Stimulated activated naive CD8-positive, alpha-beta T cell treated with anti-CD3 and anti-CD28 coated beads, Interleukin-15, Interleukin-2, amounts not matched to agents 100 U/mL and 50 U/mL, for 24 hours (primary cell): ENCODE measurements at regions not wholly inside any gene's neighbourhood (a gene's known extent, or its start where the extent isn't known, plus 50 kb on each side); places are given as distances from the start of the nearest gene placed in this dataset.
"Not testable (repeated sequence)": the region's sequence is repeated elsewhere in the genome, so short reads cannot be mapped to it uniquely, and the experiment has no call there.

ENCODE experiments used
- ATAC-seq: fragments of 150-1000 bp; cut with Tn5 transposase; one replicate; pipeline ENCODE4 v1.10.0; 2021
- DNase-seq: peaks from one replicate; pipeline ENCODE4 v3.0.0; 2021

DNA sequence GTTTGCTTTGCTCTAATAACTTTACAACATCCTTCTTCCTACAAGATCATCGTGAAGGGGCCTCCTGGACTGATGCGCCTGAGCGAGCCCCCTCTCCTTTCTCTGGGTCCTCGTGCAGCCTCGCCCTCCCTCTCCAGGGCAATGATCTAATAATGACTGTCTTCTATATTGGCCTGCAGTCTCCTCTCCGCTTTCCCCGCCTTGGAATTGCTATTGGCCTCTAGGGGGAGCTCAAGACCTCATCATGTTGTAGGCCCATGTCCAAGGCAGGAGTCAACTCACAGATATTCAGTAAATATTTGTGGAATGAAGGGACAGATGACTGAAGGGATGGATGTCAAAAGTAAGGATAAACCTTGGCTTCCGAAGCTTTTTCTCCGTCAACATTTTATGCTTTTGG is 1180.3 kb downstream of the TYW1 start:
- DNase-seq (peak; percentile 17), ATAC-seq (no peak)

DNA sequence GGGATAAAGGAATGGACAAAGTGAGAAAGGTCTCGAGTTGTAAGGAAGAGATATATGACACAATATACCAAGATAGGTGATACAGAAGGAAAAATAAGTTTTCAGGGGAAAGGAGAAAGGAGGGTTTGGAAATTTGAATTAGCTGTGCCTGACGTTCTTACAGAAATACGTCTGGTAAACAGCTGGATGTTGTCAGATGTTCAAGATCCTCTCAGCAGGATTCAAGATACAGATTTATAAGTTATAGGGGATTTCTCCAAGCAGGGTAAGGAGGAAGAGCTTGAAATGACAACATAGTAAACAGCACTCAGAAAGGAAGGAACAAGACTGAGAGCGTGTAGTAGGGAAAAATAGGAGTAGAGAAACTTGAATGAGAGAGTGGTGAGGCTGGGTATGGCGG is 1184.1 kb downstream of the TYW1 start:
- no peak for DNase-seq
- no peak for ATAC-seq

DNA sequence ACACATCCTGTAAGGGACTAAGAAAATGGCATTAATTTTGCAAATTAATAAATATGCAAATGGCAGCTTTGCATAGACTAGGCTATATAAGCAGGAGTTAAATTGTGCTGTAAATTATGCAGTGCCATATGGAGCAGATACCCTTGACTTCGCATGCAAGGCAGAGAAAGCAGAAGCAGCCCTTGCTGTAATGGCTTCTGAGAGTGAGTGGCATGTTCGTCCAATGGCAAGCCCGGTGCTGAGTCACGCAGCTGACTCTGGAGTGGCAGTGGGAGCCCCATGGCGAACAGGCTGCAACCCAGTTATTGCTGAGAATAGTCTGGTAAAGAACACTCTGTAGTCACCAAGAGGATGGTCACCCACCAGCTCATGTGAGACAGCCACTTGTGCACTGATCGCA is 1186.5 kb downstream of the TYW1 start:
- ATAC-seq (no peak), DNase-seq (no peak)

DNA sequence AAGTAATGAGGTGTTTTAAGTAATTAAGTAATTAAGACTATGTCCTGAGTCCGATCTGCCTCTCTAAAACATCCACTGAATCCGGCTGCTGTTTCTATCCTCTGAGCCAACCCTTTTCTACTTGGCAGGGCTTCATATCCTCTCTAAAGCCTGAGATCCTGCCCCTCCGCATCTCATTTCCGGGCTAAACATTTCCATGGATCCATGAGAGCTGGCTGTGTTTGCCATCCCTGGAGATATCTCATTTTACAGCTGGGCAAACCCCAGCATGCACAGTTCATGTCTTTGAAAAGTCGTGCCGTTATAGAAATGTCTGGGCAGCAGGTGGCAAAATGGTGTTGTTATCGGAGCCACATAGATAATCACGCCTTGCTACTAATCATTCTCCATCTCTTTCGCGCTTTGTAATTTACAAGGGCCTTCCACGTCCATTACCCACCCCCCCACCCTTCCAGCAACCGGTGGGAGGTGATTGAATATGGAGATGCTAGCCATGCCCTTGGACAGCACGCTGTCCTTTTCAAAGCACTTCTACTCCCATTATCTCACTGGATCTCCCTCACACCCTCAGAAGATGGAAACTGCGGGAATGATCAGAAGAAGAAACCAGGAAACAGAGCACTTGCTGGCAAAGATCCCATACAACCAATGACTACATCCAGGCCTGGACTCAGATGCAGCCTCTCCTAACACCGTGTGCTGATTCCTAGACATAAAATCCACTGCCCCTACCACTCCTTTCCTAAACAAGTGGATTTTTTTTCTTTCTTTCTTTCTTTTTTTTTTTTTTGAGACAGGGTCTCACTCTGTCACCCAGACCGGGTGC is 1189.2 kb downstream of the TYW1 start:
- ATAC-seq, result no peak
- DNase-seq, result no peak

DNA sequence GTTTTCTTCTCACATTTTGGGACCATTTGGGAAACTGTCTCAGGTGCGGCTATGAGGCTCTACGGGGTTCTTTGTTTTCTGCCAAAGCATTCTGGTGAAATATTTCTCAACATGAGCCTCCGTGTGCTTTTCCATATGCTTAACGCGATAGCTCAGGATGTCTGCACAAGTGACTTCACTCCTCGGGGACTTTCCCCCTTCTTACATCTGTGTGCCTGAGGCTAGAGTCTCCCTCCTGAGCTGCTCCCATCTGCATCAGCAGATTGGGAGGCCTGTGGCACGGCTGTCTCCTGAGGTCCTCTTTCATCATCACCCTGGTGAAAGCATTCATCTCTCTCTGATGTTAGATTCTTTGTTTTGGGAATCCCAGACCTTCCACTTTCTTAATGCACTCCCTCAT is 1190.9 kb downstream of the TYW1 start:
- no peak for ATAC-seq
- no peak for DNase-seq

DNA sequence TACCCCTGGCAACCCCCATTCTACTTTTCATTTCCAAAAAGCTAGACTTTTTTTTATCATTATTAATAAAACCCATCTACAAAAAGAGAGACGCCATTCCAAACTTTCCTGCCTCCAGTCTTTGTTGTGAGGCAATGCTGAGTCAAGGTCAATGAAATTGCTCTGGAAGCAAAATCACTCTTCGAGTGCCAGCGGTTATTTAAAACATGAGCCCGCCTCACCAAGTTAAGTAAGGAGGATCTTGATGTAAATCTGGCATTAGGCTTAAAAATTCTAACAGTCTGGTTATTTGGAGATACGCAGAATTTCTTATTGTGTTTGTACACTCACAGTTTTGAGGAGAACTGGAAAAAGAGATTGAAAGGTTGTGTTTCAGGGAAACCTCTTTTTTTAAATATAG is 1196.3 kb downstream of the TYW1 start:
- DNase-seq, result no peak
- no peak for ATAC-seq

DNA sequence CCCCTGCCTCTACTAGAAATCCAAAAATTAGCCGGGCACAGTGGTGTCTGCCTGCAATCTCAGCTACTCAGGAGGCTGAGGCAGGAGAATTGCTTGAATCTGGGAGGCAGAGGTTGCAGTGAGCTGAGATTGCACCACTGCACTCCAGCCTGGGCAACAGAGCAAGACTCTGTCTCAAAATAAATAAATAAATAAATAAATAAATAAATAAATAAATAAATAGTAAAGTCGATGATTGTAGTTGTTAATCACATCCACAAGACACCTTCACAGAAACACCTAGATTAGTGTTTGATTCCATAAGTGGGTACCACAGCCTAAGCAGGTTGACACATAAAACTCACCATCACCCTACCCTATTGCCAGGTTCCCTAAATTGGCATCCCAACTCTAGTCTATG is 1199.0 kb downstream of the TYW1 start:
- ATAC-seq, DNase-seq: not testable (repeated sequence)

DNA sequence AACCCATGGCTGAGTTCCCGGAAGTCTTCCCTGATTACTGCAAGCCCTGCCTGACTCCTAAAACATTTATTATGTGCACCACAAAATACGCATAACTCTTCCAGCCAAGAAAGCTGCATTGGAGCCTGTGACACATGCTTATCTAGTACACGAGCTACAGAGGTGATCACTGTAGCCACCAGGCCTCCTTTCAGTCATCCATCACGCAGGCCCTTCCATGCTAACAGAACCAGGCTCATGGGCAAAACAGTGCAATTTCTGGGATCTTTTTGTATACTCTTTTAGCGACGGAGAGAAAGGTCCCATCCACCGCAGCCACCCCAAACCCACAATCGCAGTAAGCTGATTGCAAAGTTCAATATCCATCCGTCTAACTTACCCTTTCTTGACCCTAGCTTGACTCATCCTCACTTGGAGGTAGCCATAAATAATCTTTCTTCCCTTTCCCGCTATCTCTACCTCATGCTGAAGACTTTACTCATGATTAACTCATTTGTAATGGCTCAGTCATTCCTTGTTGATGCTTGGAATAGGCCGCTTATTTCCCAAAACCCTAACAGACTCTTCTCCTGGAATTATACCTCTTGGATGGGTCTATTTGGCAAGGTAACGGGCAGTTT is 1203.5 kb downstream of the TYW1 start:
- no peak for ATAC-seq
- DNase-seq, result no peak

DNA sequence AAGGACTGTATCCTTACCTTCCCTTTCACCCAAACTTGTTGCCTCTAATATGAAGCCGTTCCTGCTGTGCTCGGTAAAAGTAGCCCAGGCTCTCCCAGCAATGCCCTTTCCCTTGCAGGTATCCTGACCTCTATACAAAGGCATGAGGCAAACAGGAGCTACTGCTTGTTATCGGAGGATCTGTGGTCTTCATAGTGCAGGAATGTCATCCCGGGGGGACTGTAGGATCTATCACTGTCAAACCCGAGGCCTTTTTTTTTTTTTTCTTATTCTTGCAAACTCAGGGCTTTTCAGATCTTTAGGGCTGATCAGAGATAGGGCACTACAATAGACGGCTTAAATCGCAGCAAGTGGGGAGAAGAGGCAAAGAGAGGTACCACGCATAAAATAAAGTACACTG is 1206.6 kb downstream of the TYW1 start:
- no peak for ATAC-seq

DNA sequence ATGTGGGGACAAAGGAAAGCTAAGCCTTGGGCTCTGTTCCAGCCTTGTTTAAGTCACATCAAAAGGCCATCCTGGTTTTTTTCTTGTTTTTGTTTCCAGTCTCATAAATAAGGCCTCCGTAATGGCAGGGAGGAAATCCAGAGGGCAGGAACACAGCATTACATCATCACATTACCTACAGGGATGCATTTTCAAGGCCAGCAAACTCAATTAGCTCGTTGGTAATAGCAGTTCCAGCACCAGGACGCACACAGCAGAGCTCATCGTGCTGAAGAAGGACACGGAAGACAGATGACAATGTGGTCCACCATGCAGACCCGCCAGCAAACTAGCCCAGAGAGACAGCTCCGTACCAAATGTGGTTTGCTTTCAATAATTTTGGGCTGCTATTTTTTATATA is 1209.2 kb downstream of the TYW1 start:
- DNase-seq (no peak), ATAC-seq (no peak)

More for the DNA sequence above, 1206.6 kb downstream of the TYW1 start:
- no peak for DNase-seq

DNA sequence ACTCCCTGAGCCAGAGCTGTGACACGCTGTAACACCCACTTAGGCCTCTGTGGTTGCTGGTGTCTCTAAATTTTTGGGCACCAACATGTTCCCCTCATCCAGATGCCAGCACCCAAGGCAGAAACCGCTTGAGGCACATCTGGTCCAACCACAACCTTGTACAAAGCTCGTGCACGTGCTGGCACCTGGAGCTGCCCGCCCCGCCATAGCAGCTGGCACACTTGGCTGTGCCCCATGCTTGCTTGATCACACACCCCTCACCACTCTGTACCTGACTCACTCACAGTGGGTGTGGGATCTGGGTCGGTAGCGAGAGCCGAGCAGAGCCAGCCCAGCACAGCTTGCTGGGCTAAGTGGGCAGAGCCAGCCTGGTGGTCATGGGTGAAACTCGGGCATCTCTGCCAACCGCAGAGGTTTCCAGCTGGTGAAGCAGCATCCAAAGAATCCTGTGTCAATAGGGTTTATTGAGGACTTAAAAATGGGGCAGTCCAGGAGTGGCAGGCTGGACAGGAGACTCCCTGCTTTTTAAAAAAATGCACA is 1210.4 kb downstream of the TYW1 start:
- ATAC-seq (no peak), DNase-seq (no peak)

DNA sequence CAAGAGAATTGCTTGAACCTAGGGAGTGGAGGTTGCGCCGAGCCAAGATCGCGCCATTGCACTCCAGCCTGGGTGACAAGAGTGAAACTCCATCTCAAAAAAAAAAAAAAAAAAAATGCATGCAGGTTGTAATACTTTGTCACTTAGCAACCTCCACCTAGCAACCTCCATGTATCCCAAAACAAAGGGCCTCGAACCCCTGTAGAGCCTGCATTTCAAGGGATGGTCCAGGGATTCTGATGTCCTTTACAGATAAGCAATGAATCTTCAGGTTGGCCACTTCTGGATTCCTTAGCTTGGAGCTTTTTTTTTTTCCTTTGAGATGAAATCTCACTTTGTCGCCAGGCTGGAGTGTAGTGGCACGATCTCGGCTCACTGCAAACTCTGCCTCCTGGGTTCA is 1211.0 kb downstream of the TYW1 start:
- no peak for ATAC-seq
- DNase-seq, result no peak

DNA sequence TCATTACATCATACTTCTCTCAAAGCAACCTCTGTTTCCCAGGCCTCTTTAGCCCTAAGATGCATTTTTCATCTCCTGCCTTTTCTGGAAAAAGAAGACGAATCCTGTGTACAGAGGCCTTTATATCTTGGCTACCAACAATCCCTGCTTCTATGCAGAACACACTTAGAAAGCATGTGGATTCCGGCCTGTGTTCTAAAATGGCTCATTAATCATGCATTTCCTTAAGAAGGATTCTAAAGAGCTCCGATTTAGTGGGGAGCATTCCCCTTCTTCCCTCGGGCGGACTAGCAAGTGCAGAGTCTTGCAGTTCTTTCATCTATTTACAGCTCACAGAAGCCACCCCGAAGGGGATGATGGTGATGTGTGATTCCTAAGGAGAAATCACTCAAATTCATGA is 1212.9 kb downstream of the TYW1 start:
- ATAC-seq (no peak), DNase-seq (no peak)

DNA sequence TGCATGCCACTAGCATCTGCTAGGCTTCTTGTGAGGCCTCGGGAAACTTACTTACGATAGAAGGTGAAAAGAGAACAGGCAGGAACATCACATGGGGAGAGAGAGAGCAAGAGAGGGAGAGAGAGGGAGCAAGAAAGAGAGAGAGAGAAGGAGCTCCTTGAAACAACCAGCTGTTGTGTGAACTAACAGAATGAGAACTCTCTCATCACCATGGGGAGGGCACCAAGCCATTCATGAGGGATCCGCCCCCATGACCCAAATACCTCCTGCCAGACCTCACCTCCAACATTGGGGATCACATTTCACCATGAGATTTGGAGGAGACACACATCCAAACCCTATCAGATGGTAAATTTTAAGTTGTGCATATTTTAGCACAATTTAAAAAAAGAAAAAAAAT is 1217.2 kb downstream of the TYW1 start:
- ATAC-seq, result no peak

DNA sequence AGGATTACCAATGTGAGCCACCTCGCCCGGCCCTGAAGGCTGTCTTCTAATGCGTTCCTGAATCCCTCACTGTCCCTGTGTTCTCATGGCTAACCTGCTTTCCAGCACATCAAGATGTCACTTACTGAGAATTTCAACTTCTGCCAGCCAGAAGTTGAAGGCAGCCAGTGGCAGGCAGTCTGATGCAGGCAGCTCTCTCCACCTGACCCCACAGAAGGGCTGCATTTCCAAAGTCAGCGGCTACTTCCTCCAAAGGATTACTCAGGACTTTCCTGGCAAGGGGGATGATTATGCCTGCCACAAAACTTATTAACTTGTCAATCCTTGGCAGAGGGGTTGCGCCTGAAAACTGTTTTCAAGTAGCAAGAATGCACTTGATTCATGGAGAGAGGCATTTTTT is 1219.4 kb downstream of the TYW1 start:
- ATAC-seq, result no peak

More for the DNA sequence above, 1217.2 kb downstream of the TYW1 start:
- no peak for DNase-seq

DNA sequence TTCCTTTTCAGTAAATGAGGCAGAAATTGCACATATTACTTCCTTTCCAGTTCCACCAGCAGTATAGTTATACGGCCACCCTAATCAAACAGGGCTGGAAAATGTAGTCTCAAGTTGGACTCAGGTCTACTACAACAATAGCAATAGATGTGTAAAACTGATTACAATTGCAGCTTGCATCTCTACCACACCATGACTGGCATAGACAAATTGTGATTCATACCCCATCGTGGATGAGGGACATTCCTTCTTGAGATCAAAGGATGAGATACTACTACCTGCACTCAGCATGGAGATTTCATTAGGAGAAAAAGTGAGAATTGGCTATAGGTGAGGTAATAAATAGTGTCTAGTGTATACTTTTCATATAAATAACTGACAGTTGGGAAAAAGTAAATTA is 1220.8 kb downstream of the TYW1 start:
- no peak for DNase-seq
- no peak for ATAC-seq

More for the DNA sequence above, 1219.4 kb downstream of the TYW1 start:
- no peak for DNase-seq

DNA sequence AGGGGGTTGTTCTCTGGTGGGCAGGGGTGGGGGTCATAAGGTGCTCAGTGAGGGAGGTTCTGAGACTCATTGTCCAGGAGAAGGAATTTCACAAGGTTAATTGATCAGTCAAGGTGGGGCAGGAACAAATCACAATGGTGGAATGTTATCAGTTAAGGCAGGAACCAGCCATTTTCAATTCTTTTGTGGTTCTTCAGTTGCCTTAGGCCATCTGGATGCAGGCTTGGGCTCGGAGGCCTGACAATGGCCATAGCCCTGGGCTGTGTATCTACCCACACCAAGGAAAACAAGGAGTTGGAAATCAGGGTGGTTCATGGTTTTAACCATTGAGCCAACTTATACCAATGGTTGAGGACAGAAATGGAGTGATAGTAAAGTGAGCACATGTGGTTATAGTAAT is 1221.8 kb downstream of the TYW1 start:
- DNase-seq (no peak), ATAC-seq (no peak)

DNA sequence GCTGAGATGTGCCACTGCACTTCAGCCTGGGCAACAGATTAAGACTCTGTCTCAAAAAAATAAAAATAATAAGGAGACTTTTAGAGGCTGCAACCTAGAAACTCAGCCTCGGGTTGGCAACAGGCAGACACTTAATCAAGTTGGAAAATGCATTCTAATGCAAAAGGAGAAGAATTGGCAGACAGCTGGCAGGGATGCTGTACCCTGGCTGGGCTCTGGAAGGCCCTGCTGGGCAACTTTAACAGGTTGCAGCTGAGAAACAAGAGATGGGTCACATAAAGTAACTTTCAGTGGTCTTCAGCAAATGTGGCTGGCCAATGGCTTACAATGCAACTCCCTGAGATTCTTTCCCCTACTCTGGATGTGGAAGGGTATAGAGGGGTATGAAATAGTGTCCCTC is 1225.7 kb downstream of the TYW1 start:
- ATAC-seq, result no peak

DNA sequence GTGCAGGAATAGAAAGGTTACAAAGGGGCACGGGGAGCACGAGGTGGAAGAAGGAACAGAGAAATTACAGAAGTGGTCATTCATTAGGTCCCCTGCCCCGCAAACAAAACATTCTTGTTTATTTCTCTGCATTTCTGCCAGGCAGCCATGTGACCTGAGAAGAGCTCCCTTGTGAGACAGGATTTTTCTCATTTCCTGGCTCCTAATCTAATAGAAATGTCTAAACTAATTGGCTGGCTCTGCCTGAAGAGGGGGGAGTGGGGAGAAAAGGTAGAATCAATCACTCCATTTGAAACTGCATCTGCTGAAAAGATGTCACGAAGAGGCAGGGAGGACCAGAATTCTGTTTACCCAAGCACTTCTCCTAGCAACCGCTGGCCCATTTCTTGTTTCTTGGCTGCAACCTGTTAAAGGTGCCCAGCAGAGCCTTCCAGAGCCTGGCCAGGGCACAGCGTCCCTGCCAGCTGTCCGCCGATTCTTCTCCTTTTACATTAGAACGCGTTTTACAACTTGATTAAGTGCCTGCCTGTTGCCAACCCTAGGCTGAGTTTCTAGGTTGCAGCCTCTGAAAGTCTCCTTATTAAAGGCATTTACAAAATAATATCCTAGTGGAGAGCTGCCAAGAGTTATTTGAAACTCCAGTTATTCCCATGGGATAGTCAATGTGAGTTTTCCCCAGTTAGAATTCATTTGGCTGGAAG is 1227.6 kb downstream of the TYW1 start:
- no peak for DNase-seq
- ATAC-seq, result no peak

More for the DNA sequence above, 1225.7 kb downstream of the TYW1 start:
- DNase-seq, result no peak

DNA sequence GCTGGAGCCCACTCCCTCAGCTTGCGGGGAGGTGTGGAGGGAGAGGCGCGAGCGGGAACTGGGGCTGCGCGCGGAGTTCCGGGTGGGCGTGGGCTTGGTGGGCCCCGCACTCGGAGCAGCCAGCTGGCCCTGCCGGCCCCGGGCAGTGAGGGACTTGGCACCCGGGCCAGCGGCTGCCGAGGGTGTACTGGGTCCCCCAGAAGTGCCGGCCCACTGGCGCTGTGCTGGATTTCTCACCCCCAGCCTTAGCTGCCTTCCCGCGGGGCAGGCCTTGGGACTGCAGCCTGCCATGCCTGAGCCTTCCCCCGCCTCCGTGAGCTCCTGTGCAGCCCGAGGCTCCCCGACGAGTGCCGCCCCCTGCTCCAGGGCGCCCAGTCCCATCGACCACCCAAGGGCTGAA is 1234.4 kb downstream of the TYW1 start:
- not testable (repeated sequence) for ATAC-seq

DNA sequence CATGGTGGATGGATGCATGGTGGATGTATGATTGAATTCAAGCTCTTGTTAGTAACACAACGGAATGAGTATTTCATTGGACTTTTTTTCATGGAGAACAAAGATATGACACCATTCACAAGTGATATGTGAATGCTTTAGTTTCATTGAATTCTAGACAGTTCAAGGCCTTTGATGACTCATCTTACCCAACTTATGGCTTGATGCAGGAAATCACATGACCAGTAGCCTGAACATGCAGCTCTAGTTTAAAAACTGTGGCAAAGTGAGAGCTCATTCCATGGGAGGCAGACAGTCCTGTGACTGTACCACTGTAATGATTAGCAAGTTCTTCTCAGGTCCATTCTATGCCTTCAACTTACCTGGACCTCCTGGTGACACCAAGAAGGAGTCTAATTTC is 1239.3 kb downstream of the TYW1 start:
- ATAC-seq (no peak), DNase-seq (no peak)

More for the DNA sequence above, 1234.4 kb downstream of the TYW1 start:
- DNase-seq, result not testable (repeated sequence)

DNA sequence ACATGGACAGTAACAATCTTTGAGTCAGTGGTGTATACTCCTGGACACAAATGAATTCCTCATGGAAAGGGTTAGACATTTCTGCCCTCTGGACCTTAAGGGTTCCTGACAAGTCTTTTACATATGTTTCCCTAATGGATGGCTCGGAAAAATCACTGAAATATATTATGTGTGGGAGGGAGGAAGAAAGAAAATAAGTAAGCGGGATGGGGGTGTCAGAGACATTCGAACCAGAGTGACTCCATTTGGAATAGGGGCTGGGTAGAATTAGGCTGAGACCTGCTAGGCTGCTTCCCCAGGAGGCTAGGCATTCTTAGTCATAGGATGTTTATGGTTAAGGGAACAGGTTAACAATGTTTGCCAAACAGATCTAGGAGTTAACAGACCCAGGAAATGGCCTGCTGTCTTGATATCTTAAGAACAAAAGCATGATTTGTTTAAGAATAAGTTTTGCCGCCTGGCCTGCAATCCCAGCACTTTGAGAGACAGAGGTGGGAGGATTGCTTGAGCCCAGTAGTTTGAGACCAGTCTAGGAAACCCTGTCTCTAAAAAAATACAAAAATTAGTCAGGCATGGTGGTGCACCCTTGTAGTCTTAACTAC is 1241.7 kb downstream of the TYW1 start:
- DNase-seq (no peak), ATAC-seq (no peak)

DNA sequence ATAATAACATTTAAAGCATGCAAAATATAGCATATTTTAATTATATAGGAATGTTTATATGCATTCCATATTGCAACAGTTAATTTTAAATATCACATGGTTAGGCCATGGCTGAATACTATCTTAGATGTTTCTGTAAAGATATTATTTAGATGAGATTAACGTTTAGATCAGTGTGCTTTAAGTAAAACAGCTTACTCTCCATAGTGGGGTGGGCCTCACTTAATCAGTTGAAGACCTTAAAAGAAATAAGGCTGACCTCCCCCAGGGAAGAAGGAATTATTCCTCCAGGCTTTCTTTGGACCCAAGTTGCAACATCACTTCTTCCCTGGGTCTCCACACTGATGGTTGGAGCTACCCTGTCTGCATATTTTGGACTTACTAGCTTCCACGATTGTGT is 1246.5 kb downstream of the TYW1 start:
- DNase-seq (no peak), ATAC-seq (no peak)
